Thymus (tissue), 11 donors: ENCODE measurements at regions not wholly inside any gene's neighbourhood (a gene's known extent, or its start where the extent isn't known, plus 50 kb on each side); places are given as distances from the start of the nearest gene placed in this dataset.

ENCODE experiments used
- DNase-seq, 9 donors: peaks; one replicate each; pipeline ENCODE4 v3.0.0-alpha.2; 2013; ENCODE audit warnings: low spot score in 9 of 9, low read depth in 6 of 9, missing footprints in 1 of 9
- H3K27ac ChIP-seq, 2 donors: one replicate each; pipeline ENCODE4 v1.5.1; 2013; ENCODE audit warnings: control low read depth in 1 of 2, low read depth in 1 of 2, low read length in 1 of 2, mild to moderate bottlenecking in 1 of 2, moderate library complexity in 1 of 2
- H3K27me3 ChIP-seq, 2 donors: one replicate each; pipeline ENCODE4 v1.5.1; 2013; ENCODE audit warnings: low read length in 1 of 2; ENCODE audit not compliant: control insufficient read depth in 2 of 2, insufficient read depth in 1 of 2
- H3K36me3 ChIP-seq, 2 donors: one replicate each; pipeline ENCODE4 v1.5.1; 2013; ENCODE audit warnings: low read length in 1 of 2, mild to moderate bottlenecking in 1 of 2, moderate library complexity in 1 of 2; ENCODE audit not compliant: control insufficient read depth in 2 of 2, insufficient read depth in 2 of 2
- H3K4me1 ChIP-seq, 2 donors: one replicate each; pipeline ENCODE4 v1.5.1; 2013; ENCODE audit warnings: low read length in 2 of 2; ENCODE audit not compliant: control insufficient read depth in 2 of 2, insufficient read depth in 2 of 2
- H3K4me3 ChIP-seq, 2 donors: one replicate each; pipeline ENCODE4 v1.5.1; 2013; ENCODE audit warnings: low read length in 2 of 2, control low read depth in 1 of 2, mild to moderate bottlenecking in 1 of 2
- H3K9me3 ChIP-seq, 2 donors: one replicate each; pipeline ENCODE4 v1.5.1; 2013; ENCODE audit warnings: low read length in 1 of 2, mild to moderate bottlenecking in 1 of 2; ENCODE audit not compliant: control insufficient read depth in 2 of 2, insufficient read depth in 1 of 2
- WGBS: extraction: QIAGEN DNeasy Blood & Tissue Kit; methylation state at CpG from one replicate; pipeline ENCODE4 v1.1.7; 2013; 5-methylcytosine and 5-hydroxymethylcytosine counted together
- donor health status: healthy.

- Histone ChIP-seq H3K27ac (no peak overlapping the region), H3K9me3 (no peaks in the 10 kb centered on the region), H3K27me3 (peaks cover 19 to 33% of the 10 kb centered on the region in 2 donors), H3K4me3 (no peak overlapping the region), H3K36me3 (no peaks in the 10 kb centered on the region), H3K4me1 (no peaks in the 10 kb centered on the region)
- WGBS: 95% methylated on average over 6 of the region's 6 CpGs
- no peak for DNase-seq
Observed at GRCh38 chr20:56932575-56933330, 303.6 kb downstream of the TFAP2C start.

GRCh38 chr20:56933331-56933698 lies 304.2 kb downstream of the TFAP2C start:
- H3K4me1 ChIP-seq: no peaks in the 10 kb centered on the region
- no peaks in the 10 kb centered on the region for H3K9me3 ChIP-seq
- peaks cover 14 to 28% of the 10 kb centered on the region in 2 donors for H3K27me3 ChIP-seq
- no peak overlapping the region for H3K4me3 ChIP-seq
- DNase-seq: no peak
- WGBS: 87% methylated on average over 3 of the region's 3 CpGs
- no peak overlapping the region for H3K27ac ChIP-seq
- H3K36me3 ChIP-seq: no peaks in the 10 kb centered on the region

GRCh38 chr20:56934888-56935287 lies 305.8 kb downstream of the TFAP2C start:
- H3K27ac ChIP-seq: no peak overlapping the region
- H3K27me3 ChIP-seq: peaks cover 8 to 13% of the 10 kb centered on the region in 2 donors
- DNase-seq: no peak
- H3K4me1 ChIP-seq: no peaks in the 10 kb centered on the region
- WGBS: 68% methylated on average over 6 of the region's 6 CpGs
- H3K36me3 ChIP-seq: no peaks in the 10 kb centered on the region
- H3K9me3 ChIP-seq: no peaks in the 10 kb centered on the region
- no peak overlapping the region for H3K4me3 ChIP-seq

- H3K27ac ChIP-seq: no peak overlapping the region
- H3K9me3 ChIP-seq: no peaks in the 10 kb centered on the region
- no peaks in the 10 kb centered on the region for H3K27me3 ChIP-seq
- DNase-seq: no peak
- no peaks in the 10 kb centered on the region for H3K4me1 ChIP-seq
- no peak overlapping the region for H3K4me3 ChIP-seq
- no peaks in the 10 kb centered on the region for H3K36me3 ChIP-seq
Observed at GRCh38 chr20:56940466-56940865, 311.4 kb downstream of the TFAP2C start.

GRCh38 chr20:56941101-56941686 lies 312.1 kb downstream of the TFAP2C start:
- Histone ChIP-seq H3K9me3 (no peaks in the 10 kb centered on the region), H3K4me1 (no peaks in the 10 kb centered on the region), H3K4me3 (no peak overlapping the region), H3K27ac (no peak overlapping the region), H3K27me3 (no peaks in the 10 kb centered on the region), H3K36me3 (no peaks in the 10 kb centered on the region)
- 91% methylated on average over 8 of the region's 8 CpGs for WGBS
- no peak for DNase-seq

- no peak overlapping the region for H3K4me3 ChIP-seq
- no peaks in the 10 kb centered on the region for H3K4me1 ChIP-seq
- 71% methylated on average over 17 of the region's 17 CpGs for WGBS
- H3K9me3 ChIP-seq: no peaks in the 10 kb centered on the region
- no peaks in the 10 kb centered on the region for H3K36me3 ChIP-seq
- H3K27ac ChIP-seq: no peak overlapping the region
- H3K27me3 ChIP-seq: no peaks in the 10 kb centered on the region
- no peak for DNase-seq
Observed at GRCh38 chr20:56943946-56944945, 315.1 kb downstream of the TFAP2C start.

- no peak for DNase-seq
- Histone ChIP-seq H3K27ac (no peak overlapping the region), H3K9me3 (no peaks in the 10 kb centered on the region), H3K4me1 (no peaks in the 10 kb centered on the region), H3K4me3 (no peak overlapping the region), H3K36me3 (no peaks in the 10 kb centered on the region), H3K27me3 (no peaks in the 10 kb centered on the region)
- 56% methylated on average over 5 of the region's 5 CpGs for WGBS
Observed at GRCh38 chr20:56945057-56945456, 316.0 kb downstream of the TFAP2C start.

GRCh38 chr20:56945901-56946300 lies 316.8 kb downstream of the TFAP2C start:
- Histone ChIP-seq H3K4me3 (no peak overlapping the region), H3K36me3 (no peaks in the 10 kb centered on the region), H3K27ac (no peak overlapping the region), H3K9me3 (no peaks in the 10 kb centered on the region), H3K27me3 (no peaks in the 10 kb centered on the region), H3K4me1 (no peaks in the 10 kb centered on the region)
- WGBS: 87% methylated on average over 5 of the region's 5 CpGs
- DNase-seq: no peak

GRCh38 chr20:56949318-56949717 lies 317.1 kb downstream of the BMP7 start:
- WGBS: 75% methylated on average over 6 of the region's 6 CpGs
- no peak overlapping the region for H3K4me3 ChIP-seq
- no peaks in the 10 kb centered on the region for H3K4me1 ChIP-seq
- H3K36me3 ChIP-seq: no peaks in the 10 kb centered on the region
- no peak overlapping the region for H3K27ac ChIP-seq
- no peak for DNase-seq
- peaks cover 0 to 6% of the 10 kb centered on the region in 2 donors for H3K27me3 ChIP-seq
- H3K9me3 ChIP-seq: no peaks in the 10 kb centered on the region
